Endothelial cell of umbilical vein (primary cell): ENCODE measurements at regions not wholly inside any gene's neighbourhood (a gene's known extent, or its start where the extent isn't known, plus 50 kb on each side); places are given as distances from the start of the nearest gene placed in this dataset.

Source experiments
- BruUV-seq: library from RNA; stranded (reverse); fragments of 400-500 nt; replicated peaks from 2 replicates; lab custom pipeline; 2021; lab: Mats Ljungman, UMichigan
- CTCF ChIA-PET: fragments of 300-600, 350-600 bp; sonication (Branson Sonifier 250); formaldehyde crosslinking; loops from one replicate; lab custom pipeline; 2021; ENCODE audit warnings: antibody characterized with exemption, inconsistent platforms; lab: Charles Lee
- POLR2A ChIA-PET: fragments of 300-600, 350-600 bp; sonication (Branson Sonifier 250); formaldehyde crosslinking; loops from one replicate; lab custom pipeline; 2021; ENCODE audit warnings: antibody characterized with exemption, inconsistent platforms; lab: Charles Lee
- DNase-seq: peaks from one replicate; pipeline ENCODE4 v3.0.0-alpha.2; 2011; ENCODE audit warnings: low read depth, low spot score
- FAIRE-seq: peaks from 2 replicates; lab custom pipeline; 2011; peaks lifted over from hg19 to GRCh38; lab: Jason Lieb, UNC
- H2AFZ ChIP-seq: 2 replicates; pipeline ENCODE4 v1.6.0; 2012; ENCODE audit warnings: low read depth, low read length, control low read depth, inconsistent platforms
- H3K27ac ChIP-seq: 2 replicates; pipeline ENCODE4 v1.5.1; 2011; ENCODE audit warnings: low read depth, mild to moderate bottlenecking, control low read depth, low read length, moderate library complexity; ENCODE audit not compliant: insufficient read depth
- H3K27me3 ChIP-seq, 2 experiments: 2 replicates each; pipeline versions ENCODE4 v1.6.0 to v1.6.1; 2011; ENCODE audit warnings: low read length in 2 of 2, mixed read lengths in 1 of 2; ENCODE audit not compliant: control insufficient read depth in 2 of 2, insufficient read depth in 2 of 2
- H3K36me3 ChIP-seq, 2 experiments: 2 replicates in 1 of 2; 3 replicates in 1 of 2; pipeline ENCODE4 v1.5.1; 2011; ENCODE audit warnings: low read length in 2 of 2, mild to moderate bottlenecking in 1 of 2, moderate library complexity in 1 of 2; ENCODE audit not compliant: control insufficient read depth in 2 of 2, insufficient read depth in 2 of 2; ENCODE audit errors: extremely low read depth in 1 of 2
- H3K4me1 ChIP-seq: 3 replicates; pipeline ENCODE4 v1.5.1; 2011; ENCODE audit warnings: mild to moderate bottlenecking, low read length; ENCODE audit not compliant: control insufficient read depth, insufficient read depth; ENCODE audit errors: extremely low read depth
- H3K4me2 ChIP-seq: 2 replicates; pipeline ENCODE4 v1.6.1; 2011; ENCODE audit warnings: low read length, control low read depth, mixed read lengths; ENCODE audit not compliant: insufficient read depth
- H3K4me3 ChIP-seq, 3 experiments: fragments of 200-600 bp in 1 of 3; sonication (generic), shearing (Covaris generic) in 1 of 3; replicated peaks in 1 of 3; 2 replicates each; pipeline ENCODE4 v1.5.1; 2011 to 2016; ENCODE audit warnings: control low read depth in 3 of 3, low read length in 3 of 3, mild to moderate bottlenecking in 2 of 3, inconsistent platforms in 1 of 3, low read depth in 1 of 3, moderate library complexity in 1 of 3; ENCODE audit not compliant: insufficient read depth in 1 of 3
- H3K79me2 ChIP-seq: 2 replicates; pipeline ENCODE4 v1.6.0; 2012; ENCODE audit warnings: low read length, inconsistent platforms; ENCODE audit not compliant: control insufficient read depth, insufficient read depth
- H3K9ac ChIP-seq: replicated peaks from 2 replicates; pipeline ENCODE3; 2011; ENCODE audit warnings: low read length, control low read depth; ENCODE audit not compliant: insufficient read depth; ENCODE audit errors: extremely low read depth
- H3K9me1 ChIP-seq: replicated peaks from 3 replicates; pipeline ENCODE4 v1.6.0; 2011; ENCODE audit warnings: mild to moderate bottlenecking, low read length; ENCODE audit not compliant: control insufficient read depth, insufficient read depth; ENCODE audit errors: extremely low read depth
- H3K9me3 ChIP-seq: replicated peaks from 2 replicates; pipeline ENCODE4 v1.5.1; 2012; ENCODE audit warnings: low read length, inconsistent platforms; ENCODE audit not compliant: control insufficient read depth, insufficient read depth
- H4K20me1 ChIP-seq: replicated peaks from 2 replicates; pipeline ENCODE3; 2011; ENCODE audit warnings: mild to moderate bottlenecking, low read length; ENCODE audit not compliant: control insufficient read depth, insufficient read depth; ENCODE audit errors: extremely low read depth
- CTCF ChIP-seq, 2 donors: IDR thresholded peaks; 1 replicate in 1 of 2; 2 replicates in 1 of 2; pipeline ENCODE4 v1.5.1; 2011; ENCODE audit warnings: low read length in 2 of 2, mild to moderate bottlenecking in 2 of 2, moderate library complexity in 2 of 2, control low read depth in 1 of 2, inconsistent platforms in 1 of 2, low read depth in 1 of 2; ENCODE audit not compliant: insufficient read depth in 1 of 2; ENCODE audit errors: extremely low read depth in 1 of 2
- EZH2 ChIP-seq: IDR thresholded peaks from 2 replicates; pipeline ENCODE4 v1.6.1; 2012; ENCODE audit warnings: borderline replicate concordance, low read depth, mild to moderate bottlenecking, moderate library complexity, low read length, inconsistent platforms; ENCODE audit not compliant: severe bottlenecking
- GATA2 ChIP-seq: IDR thresholded peaks from 2 replicates; pipeline ENCODE4 v1.7.0; 2011; ENCODE audit warnings: low read depth, mild to moderate bottlenecking, moderate library complexity, mixed read lengths, low read length; ENCODE audit not compliant: insufficient read length, insufficient read depth
- MAX ChIP-seq: IDR thresholded peaks from 2 replicates; pipeline ENCODE4 v1.6.1; 2011; ENCODE audit not compliant: insufficient read depth, insufficient read length
- MYC ChIP-seq: IDR thresholded peaks from one replicate; pipeline ENCODE4 v1.6.1; 2011; ENCODE audit warnings: mild to moderate bottlenecking, low read depth, low read length
- POLR2A ChIP-seq: IDR thresholded peaks from 2 replicates; pipeline ENCODE4 v1.6.1; 2012; ENCODE audit warnings: low read depth, mild to moderate bottlenecking, control low read depth, low read length
- dilution Hi-C: fragments of 300-500 bp; cut with MboI; formaldehyde crosslinking; loops from one replicate; pipeline ENCODE4 v1.15.0; 2019; ENCODE audit warnings: low sequenced_read_pairs; ENCODE audit not compliant: extremely low pct_ligation_motif_present
- intact Hi-C: fragments of 100-400 bp; cut with micrococcal nuclease; formaldehyde crosslinking; loops from one replicate; pipeline ENCODE4 v1.10.0; 2022

GRCh38 chr9:12922224-12922866, 147.5 kb downstream of the LURAP1L start:
- no peak overlapping the region for H3K4me3 ChIP-seq
- intact Hi-C loops (no loop called here), dilution Hi-C loops (no loop called here)
- FAIRE-seq (no peak), DNase-seq (no peak)
- TF ChIP-seq EZH2 (no peak), MYC (no peak), GATA2 (no peak)
- no peaks in the 10 kb centered on the region for H3K27me3 ChIP-seq
- no peaks in the 10 kb centered on the region for H3K4me1 ChIP-seq
- H3K9ac ChIP-seq, result no peak overlapping the region
- H3K79me2 ChIP-seq, result no peaks in the 10 kb centered on the region
- no peaks in the 10 kb centered on the region for H3K9me3 ChIP-seq
- H4K20me1 ChIP-seq, result no peaks in the 10 kb centered on the region
- H2AFZ ChIP-seq, result no peak overlapping the region
- no peak overlapping the region for H3K27ac ChIP-seq
- BruUV-seq, result no TSS peak
- H3K36me3 ChIP-seq, result no peaks in the 10 kb centered on the region
- CTCF ChIA-PET, result no interaction called here
- POLR2A ChIA-PET, result no interaction called here
- H3K9me1 ChIP-seq, result no peaks in the 10 kb centered on the region
- H3K4me2 ChIP-seq, result no peak overlapping the region

- Histone ChIP-seq H3K4me3 (no peak overlapping the region), H3K4me2 (no peak overlapping the region), H3K9ac (no peak overlapping the region), H2AFZ (no peak overlapping the region), H3K9me3 (no peaks in the 10 kb centered on the region), H3K79me2 (no peaks in the 10 kb centered on the region), H3K4me1 (no peaks in the 10 kb centered on the region), H3K9me1 (no peaks in the 10 kb centered on the region), H3K27me3 (no peaks in the 10 kb centered on the region), H3K36me3 (no peaks in the 10 kb centered on the region), H4K20me1 (no peaks in the 10 kb centered on the region), H3K27ac (no peak overlapping the region)
- dilution Hi-C loops (no loop called here), intact Hi-C loops (no loop called here)
- no TSS peak for BruUV-seq
- CTCF ChIA-PET, result no interaction called here
- DNase-seq, result no peak
- no peak for TF ChIP-seq CTCF (IDR thresholded peaks at IDR 0.05; ENCODE audit: extremely low read depth in 1 of 2, insufficient read depth in 1 of 2, low read depth in 1 of 2, low read length in 2 of 2)
- no peak for TF ChIP-seq POLR2A
- TF ChIP-seq MAX, result no peak
- no peak for FAIRE-seq
- POLR2A ChIA-PET, result no interaction called here
Observed at GRCh38 chr9:12923468-12924009, 148.7 kb downstream of the LURAP1L start.
